HepG2 (cell line): ENCODE measurements at regions not wholly inside any gene's neighbourhood (a gene's known extent, or its start where the extent isn't known, plus 50 kb on each side); places are given as distances from the start of the nearest gene placed in this dataset.

ENCODE experiments used
- ATAC-seq: fragments of 200-7000 bp; cut with Tn5 transposase; 3 replicates; pipeline ENCODE4 v1.9.1; 2020; ENCODE audit warnings: mild to moderate bottlenecking, moderate library complexity
- BruUV-seq: library from RNA; stranded (reverse); fragments of 400-500 nt; replicated peaks from 2 replicates; lab custom pipeline; 2021; lab: Mats Ljungman, UMichigan
- CTCF ChIA-PET: fragments of 300-600 bp; formaldehyde crosslinking; extraction: SDS; loops from one replicate; lab custom pipeline; 2021; ENCODE audit warnings: low total read pairs, inconsistent platforms, low intra/inter-chr PET ratio; lab: Yijun Ruan, JAX
- POLR2A ChIA-PET: fragments of 350-600 bp; sonication (Branson Sonifier 250); formaldehyde crosslinking; loops from one replicate; lab custom pipeline; 2020; ENCODE audit warnings: antibody characterized with exemption, inconsistent platforms; lab: Yijun Ruan, JAX
- DNase-seq: peaks from one replicate; pipeline ENCODE4 v3.0.0-alpha.2; 2015; ENCODE audit warnings: low spot score
- FAIRE-seq: peaks from 3 replicates; lab custom pipeline; 2011; peaks lifted over from hg19 to GRCh38; lab: Jason Lieb, UNC
- H2AFZ ChIP-seq: one replicate; pipeline ENCODE4 v1.6.1; 2011; ENCODE audit warnings: low read length, inconsistent platforms
- H3K27ac ChIP-seq: fragments of 300-600 bp; 3 replicates; pipeline ENCODE4 v1.8.0; 2011; ENCODE audit warnings: mixed run types, mild to moderate bottlenecking, mixed read lengths, low read length, inconsistent platforms; ENCODE audit not compliant: insufficient read depth; ENCODE audit errors: extremely low read length
- H3K27me3 ChIP-seq, 2 experiments: fragments of 200-600 bp in 1 of 2; 2 replicates in 1 of 2; 3 replicates in 1 of 2; pipeline versions ENCODE4 v1.6.0 to v1.8.0; 2011; ENCODE audit warnings: low read length in 2 of 2, mild to moderate bottlenecking in 2 of 2, moderate library complexity in 2 of 2, inconsistent platforms in 1 of 2; ENCODE audit not compliant: insufficient read depth in 2 of 2, control insufficient read depth in 1 of 2
- H3K36me3 ChIP-seq, 2 experiments: fragments of 200-600 bp in 1 of 2; replicated peaks in 1 of 2; 2 replicates in 1 of 2; 3 replicates in 1 of 2; pipeline versions ENCODE4 v1.5.1 to v1.8.0; 2011; ENCODE audit warnings: low read length in 2 of 2, inconsistent platforms in 1 of 2; ENCODE audit not compliant: insufficient read depth in 2 of 2, control insufficient read depth in 1 of 2
- H3K4me1 ChIP-seq: 2 replicates; pipeline ENCODE4 v1.5.1; 2012; ENCODE audit warnings: low read length, inconsistent platforms; ENCODE audit not compliant: insufficient read depth
- H3K4me2 ChIP-seq: 2 replicates; pipeline ENCODE4 v1.6.0; 2011; ENCODE audit warnings: low read depth, low read length, inconsistent platforms
- H3K4me3 ChIP-seq, 3 experiments: fragments of 200-600 bp in 1 of 3; sonication (generic), shearing (Covaris generic) in 1 of 3; replicated peaks in 1 of 3; 2 replicates each; pipeline ENCODE4 v1.5.1; 2011 to 2016; ENCODE audit warnings: low read length in 3 of 3, inconsistent platforms in 2 of 3, low read depth in 2 of 3, mild to moderate bottlenecking in 2 of 3, control low read depth in 1 of 3, mixed read lengths in 1 of 3; ENCODE audit not compliant: insufficient read depth in 1 of 3
- H3K79me2 ChIP-seq: one replicate; pipeline ENCODE4 v1.6.1; 2011; ENCODE audit warnings: low read length, inconsistent platforms; ENCODE audit not compliant: insufficient read depth
- H3K9ac ChIP-seq: 2 replicates; pipeline ENCODE4 v1.6.0; 2011; ENCODE audit warnings: mild to moderate bottlenecking, low read depth, low read length, inconsistent platforms; ENCODE audit not compliant: insufficient read depth
- H3K9me3 ChIP-seq: 2 replicates; pipeline ENCODE4 v1.5.1; 2012; ENCODE audit warnings: mild to moderate bottlenecking, low read length
- H4K20me1 ChIP-seq: 2 replicates; pipeline ENCODE4 v1.6.0; 2011; ENCODE audit warnings: inconsistent platforms, mild to moderate bottlenecking, low read length, moderate library complexity; ENCODE audit not compliant: insufficient read depth
- CREB1 ChIP-seq, 2 experiments: fragments of 450-650 bp in 1 of 2; IDR thresholded peaks; 2 replicates each; pipeline ENCODE4 v1.6.1; 2016 to 2017; ENCODE audit warnings: control low read depth in 1 of 2, mild to moderate bottlenecking in 1 of 2, missing compliant biosample characterization in 1 of 2, missing genetic modification characterization in 1 of 2
- DNMT3B ChIP-seq: conservative IDR thresholded peaks from 2 replicates; pipeline ENCODE4 v1.6.1; 2016; ENCODE audit warnings: missing biosample characterization, control low read depth
- FOXA1 ChIP-seq, 2 experiments: fragments of 450-650 bp in 1 of 2; sonication (generic) in 1 of 2; formaldehyde crosslinking in 1 of 2; IDR thresholded peaks; 2 replicates each; pipeline versions ENCODE4 v1.4.0 to v1.6.1; 2016 to 2020; ENCODE audit warnings: missing genetic modification reagents in 1 of 2
- GFI1 ChIP-seq: sonication (generic); formaldehyde crosslinking; IDR thresholded peaks from 2 replicates; pipeline ENCODE4 v1.5.0; 2020; ENCODE audit warnings: missing genetic modification reagents, mild to moderate bottlenecking, borderline replicate concordance
- KDM5A ChIP-seq: fragments of 200-600 bp; sonication (generic); IDR thresholded peaks from 2 replicates; pipeline ENCODE4 v1.7.0; 2018; ENCODE audit warnings: antibody characterized with exemption, mild to moderate bottlenecking, low read length, borderline replicate concordance
- MAFF ChIP-seq: IDR thresholded peaks from 2 replicates; pipeline ENCODE4 v1.6.1; 2011; ENCODE audit warnings: low read depth, low read length, improper control_type of control experiment
- MAFK ChIP-seq, 2 experiments: IDR thresholded peaks in 1 of 2; conservative IDR thresholded peaks in 1 of 2; 2 replicates each; pipeline ENCODE4 v1.6.1; 2011; ENCODE audit warnings: improper control_type of control experiment in 2 of 2, low read length in 2 of 2
- MAX ChIP-seq: IDR thresholded peaks from 2 replicates; pipeline ENCODE4 v1.6.1; 2012; ENCODE audit warnings: inconsistent platforms
- MTA3 ChIP-seq: sonication (generic); formaldehyde crosslinking; IDR thresholded peaks from 2 replicates; pipeline ENCODE4 v1.4.0; 2020; ENCODE audit warnings: missing genetic modification reagents
- ZNF562 ChIP-seq: sonication (generic); formaldehyde crosslinking; IDR thresholded peaks from 2 replicates; pipeline ENCODE4 v1.8.0; 2022; ENCODE audit warnings: missing genetic modification reagents, borderline replicate concordance
- ZNF761 ChIP-seq: sonication (generic); formaldehyde crosslinking; conservative IDR thresholded peaks from 2 replicates; pipeline ENCODE4 v1.4.0; 2020; ENCODE audit warnings: mild to moderate bottlenecking, missing genetic modification reagents
- WGBS: methylation state at CpG from one replicate; pipeline ENCODE4 v1.1.6; 2017; ENCODE audit warnings: low lambda C conversion rate; 5-methylcytosine and 5-hydroxymethylcytosine counted together
- in situ Hi-C: cut with HindIII; loops from 2 replicates; pipeline ENCODE4 v1.10.0; 2017; ENCODE audit warnings: low pct_unique_long_range_greater_than_20kb; ENCODE audit not compliant: extremely low pct_ligation_motif_present
- intact Hi-C: fragments of 100-400 bp; cut with micrococcal nuclease; formaldehyde crosslinking; loops from one replicate; pipeline ENCODE4 v1.10.0; 2022; ENCODE audit not compliant: unreplicated experiment
- TF ChIP-seq, protein P1 (sequence below): sonication (generic); formaldehyde crosslinking; IDR thresholded peaks from 2 replicates; pipeline ENCODE4 v1.8.1; 2022; ENCODE audit warnings: low read depth, mild to moderate bottlenecking, missing genetic modification reagents
- TF ChIP-seq, protein P2 (sequence below): sonication (generic); formaldehyde crosslinking; IDR thresholded peaks from 2 replicates; pipeline ENCODE4 v1.5.1; 2020; ENCODE audit warnings: mild to moderate bottlenecking, missing genetic modification reagents, borderline replicate concordance
- TF ChIP-seq, protein P3 (sequence below): sonication (generic); formaldehyde crosslinking; IDR thresholded peaks from 2 replicates; pipeline ENCODE4 v1.4.0; 2020; ENCODE audit warnings: missing genetic modification reagents, borderline replicate concordance

GRCh38 chr2:198825534-198825933 lies 632.2 kb downstream of the SATB2 start (continued):
- TF ChIP-seq, protein P1, sequence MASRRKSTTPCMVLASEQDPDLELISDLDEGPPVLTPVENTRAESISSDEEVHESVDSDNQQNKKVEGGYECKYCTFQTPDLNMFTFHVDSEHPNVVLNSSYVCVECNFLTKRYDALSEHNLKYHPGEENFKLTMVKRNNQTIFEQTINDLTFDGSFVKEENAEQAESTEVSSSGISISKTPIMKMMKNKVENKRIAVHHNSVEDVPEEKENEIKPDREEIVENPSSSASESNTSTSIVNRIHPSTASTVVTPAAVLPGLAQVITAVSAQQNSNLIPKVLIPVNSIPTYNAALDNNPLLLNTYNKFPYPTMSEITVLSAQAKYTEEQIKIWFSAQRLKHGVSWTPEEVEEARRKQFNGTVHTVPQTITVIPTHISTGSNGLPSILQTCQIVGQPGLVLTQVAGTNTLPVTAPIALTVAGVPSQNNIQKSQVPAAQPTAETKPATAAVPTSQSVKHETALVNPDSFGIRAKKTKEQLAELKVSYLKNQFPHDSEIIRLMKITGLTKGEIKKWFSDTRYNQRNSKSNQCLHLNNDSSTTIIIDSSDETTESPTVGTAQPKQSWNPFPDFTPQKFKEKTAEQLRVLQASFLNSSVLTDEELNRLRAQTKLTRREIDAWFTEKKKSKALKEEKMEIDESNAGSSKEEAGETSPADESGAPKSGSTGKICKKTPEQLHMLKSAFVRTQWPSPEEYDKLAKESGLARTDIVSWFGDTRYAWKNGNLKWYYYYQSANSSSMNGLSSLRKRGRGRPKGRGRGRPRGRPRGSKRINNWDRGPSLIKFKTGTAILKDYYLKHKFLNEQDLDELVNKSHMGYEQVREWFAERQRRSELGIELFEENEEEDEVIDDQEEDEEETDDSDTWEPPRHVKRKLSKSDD, result no peak
- TF ChIP-seq ZNF761 (CRISPR knock-in tag), result no peak
- no peak for TF ChIP-seq ZNF562 (CRISPR knock-in tag)
- TF ChIP-seq KDM5A, result no peak
- peak; percentile 80 to 92 for TF ChIP-seq MAFK (conservative IDR thresholded peaks at IDR 0.05 in 1 of 2, IDR thresholded peaks at IDR 0.05 in 1 of 2; ENCODE audit: low read length in 2 of 2)
- TF ChIP-seq MAFF, result peak; percentile 85

DNA sequence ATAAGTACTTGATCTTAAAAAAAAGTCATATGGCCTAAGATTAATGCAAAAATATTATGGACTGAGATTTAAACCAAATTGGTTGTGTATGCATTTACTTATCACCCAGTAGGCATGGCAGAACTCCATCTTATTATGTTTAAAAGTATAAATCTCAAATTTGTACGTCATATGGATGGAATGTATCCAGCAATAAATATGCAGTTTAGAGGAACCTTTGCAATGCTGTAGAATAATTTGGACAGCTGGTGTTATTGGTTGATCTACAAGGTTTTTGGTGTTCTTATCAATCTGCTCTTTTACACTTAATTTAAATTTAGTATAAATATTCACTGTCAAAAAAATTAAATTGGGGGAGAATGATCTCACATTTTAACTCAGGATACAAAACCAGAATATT lies 640.2 kb downstream of the SATB2 start:
- no peak for FAIRE-seq
- 5% methylated on average over 1 of the region's 1 CpG for WGBS
- no peak for ATAC-seq
- TF ChIP-seq DNMT3B (CRISPR knock-in tag) (no peak), FOXA1 (IDR thresholded peaks at IDR 0.05) (no peak), FOXA1 (CRISPR knock-in tag; IDR thresholded peaks at IDR 0.05) (no peak), MTA3 (CRISPR knock-in tag) (no peak), CREB1 (IDR thresholded peaks at IDR 0.05) (no peak), CREB1 (CRISPR knock-in tag; IDR thresholded peaks at IDR 0.05) (no peak), MAX (no peak), GFI1 (no peak)
- TF ChIP-seq, protein P2, sequence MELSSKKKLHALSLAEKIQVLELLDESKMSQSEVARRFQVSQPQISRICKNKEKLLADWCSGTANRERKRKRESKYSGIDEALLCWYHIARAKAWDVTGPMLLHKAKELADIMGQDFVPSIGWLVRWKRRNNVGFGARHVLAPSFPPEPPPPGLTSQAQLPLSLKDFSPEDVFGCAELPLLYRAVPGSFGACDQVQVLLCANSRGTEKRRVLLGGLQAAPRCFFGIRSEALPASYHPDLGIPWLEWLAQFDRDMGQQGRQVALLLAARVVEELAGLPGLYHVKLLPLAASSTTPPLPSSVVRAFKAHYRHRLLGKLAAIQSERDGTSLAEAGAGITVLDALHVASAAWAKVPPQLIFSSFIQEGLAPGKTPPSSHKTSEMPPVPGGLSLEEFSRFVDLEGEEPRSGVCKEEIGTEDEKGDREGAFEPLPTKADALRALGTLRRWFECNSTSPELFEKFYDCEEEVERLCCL, result no peak
- TF ChIP-seq, protein P3, sequence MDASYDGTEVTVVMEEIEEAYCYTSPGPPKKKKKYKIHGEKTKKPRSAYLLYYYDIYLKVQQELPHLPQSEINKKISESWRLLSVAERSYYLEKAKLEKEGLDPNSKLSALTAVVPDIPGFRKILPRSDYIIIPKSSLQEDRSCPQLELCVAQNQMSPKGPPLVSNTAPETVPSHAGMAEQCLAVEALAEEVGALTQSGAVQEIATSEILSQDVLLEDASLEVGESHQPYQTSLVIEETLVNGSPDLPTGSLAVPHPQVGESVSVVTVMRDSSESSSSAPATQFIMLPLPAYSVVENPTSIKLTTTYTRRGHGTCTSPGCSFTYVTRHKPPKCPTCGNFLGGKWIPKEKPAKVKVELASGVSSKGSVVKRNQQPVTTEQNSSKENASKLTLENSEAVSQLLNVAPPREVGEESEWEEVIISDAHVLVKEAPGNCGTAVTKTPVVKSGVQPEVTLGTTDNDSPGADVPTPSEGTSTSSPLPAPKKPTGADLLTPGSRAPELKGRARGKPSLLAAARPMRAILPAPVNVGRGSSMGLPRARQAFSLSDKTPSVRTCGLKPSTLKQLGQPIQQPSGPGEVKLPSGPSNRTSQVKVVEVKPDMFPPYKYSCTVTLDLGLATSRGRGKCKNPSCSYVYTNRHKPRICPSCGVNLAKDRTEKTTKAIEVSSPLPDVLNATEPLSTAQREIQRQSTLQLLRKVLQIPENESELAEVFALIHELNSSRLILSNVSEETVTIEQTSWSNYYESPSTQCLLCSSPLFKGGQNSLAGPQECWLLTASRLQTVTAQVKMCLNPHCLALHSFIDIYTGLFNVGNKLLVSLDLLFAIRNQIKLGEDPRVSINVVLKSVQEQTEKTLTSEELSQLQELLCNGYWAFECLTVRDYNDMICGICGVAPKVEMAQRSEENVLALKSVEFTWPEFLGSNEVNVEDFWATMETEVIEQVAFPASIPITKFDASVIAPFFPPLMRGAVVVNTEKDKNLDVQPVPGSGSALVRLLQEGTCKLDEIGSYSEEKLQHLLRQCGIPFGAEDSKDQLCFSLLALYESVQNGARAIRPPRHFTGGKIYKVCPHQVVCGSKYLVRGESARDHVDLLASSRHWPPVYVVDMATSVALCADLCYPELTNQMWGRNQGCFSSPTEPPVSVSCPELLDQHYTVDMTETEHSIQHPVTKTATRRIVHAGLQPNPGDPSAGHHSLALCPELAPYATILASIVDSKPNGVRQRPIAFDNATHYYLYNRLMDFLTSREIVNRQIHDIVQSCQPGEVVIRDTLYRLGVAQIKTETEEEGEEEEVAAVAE (CRISPR knock-in tag), result no peak

More for the DNA sequence above, 640.2 kb downstream of the SATB2 start:
- H3K27ac ChIP-seq, result no peak overlapping the region
- intact Hi-C loops, result no loop called here
- no peaks in the 10 kb centered on the region for H4K20me1 ChIP-seq
- in situ Hi-C loops, result no loop called here
- H3K9ac ChIP-seq, result no peak overlapping the region
- BruUV-seq, result no TSS peak
- CTCF ChIA-PET, result no interaction called here
- no peaks in the 10 kb centered on the region for H3K36me3 ChIP-seq
- H3K27me3 ChIP-seq, result no peaks in the 10 kb centered on the region
- 0 out of 2 replicates have a peak, but pooled peaks cover under 1% of the 10 kb centered on the region for H3K9me3 ChIP-seq
- no peak for DNase-seq
- POLR2A ChIA-PET, result no interaction called here
- no peak overlapping the region for H3K4me3 ChIP-seq
- no peaks in the 10 kb centered on the region for H3K4me1 ChIP-seq
- no peak overlapping the region for H2AFZ ChIP-seq
- no peak overlapping the region for H3K4me2 ChIP-seq
- no peaks in the 10 kb centered on the region for H3K79me2 ChIP-seq
